ENCODE measurements at regions not wholly inside any gene's neighbourhood (a gene's known extent, or its start where the extent isn't known, plus 50 kb on each side); places are given as distances from the start of the nearest gene placed in this dataset.
"Not testable (repeated sequence)": the region's sequence is repeated elsewhere in the genome, so short reads cannot be mapped to it uniquely, and the experiment has no call there.

GRCh38 chr2:118752762-118753429 is 94.6 kb downstream of the EN1 start:
- ATAC-seq, result no peak
- Mint-ChIP-seq H3K4me1 (ENCODE audit: low read depth) (no peaks in the 10 kb centered on the region), H3K36me3 (ENCODE audit: insufficient read depth) (no peaks in the 10 kb centered on the region), H3K4me3 (no peak overlapping the region), H3K27me3 (ENCODE audit: low read depth) (peaks cover 13% of the 10 kb centered on the region), H3K9me3 (no peaks in the 10 kb centered on the region)
- DNase-seq, result no peak

DNA sequence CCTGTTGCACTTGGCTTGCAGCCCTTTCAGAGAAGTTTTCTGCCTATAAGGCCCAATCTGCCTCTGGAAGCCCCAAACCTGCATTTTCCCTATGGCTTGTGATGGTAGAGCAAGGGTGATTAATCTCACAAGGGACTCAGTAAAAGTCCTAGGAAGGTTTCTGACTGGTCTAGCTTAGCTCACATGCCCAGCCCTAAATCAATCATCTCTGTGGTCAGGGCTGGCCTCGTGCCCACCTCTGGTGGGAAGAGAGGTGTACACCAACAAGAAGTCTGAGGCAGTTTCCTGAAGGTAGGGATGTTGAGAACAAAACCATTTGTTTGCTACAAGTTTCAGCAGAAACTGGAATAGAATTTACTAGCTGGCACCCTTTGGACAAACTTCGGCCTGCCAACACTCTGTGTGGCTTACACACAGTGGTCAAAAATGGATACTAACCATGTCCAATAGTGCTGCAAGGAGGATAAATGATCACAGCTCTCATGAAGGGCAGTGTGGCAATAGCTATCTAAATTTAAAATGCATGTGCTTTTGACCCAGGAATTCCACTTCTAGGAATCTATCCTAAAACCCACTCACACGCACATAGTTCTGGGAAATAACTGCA is 96.4 kb downstream of the EN1 start:
- no peak for ATAC-seq
- Mint-ChIP-seq H3K36me3 (ENCODE audit: insufficient read depth) (no peaks in the 10 kb centered on the region), H3K4me3 (no peak overlapping the region), H3K27me3 (ENCODE audit: low read depth) (peaks cover 9% of the 10 kb centered on the region), H3K4me1 (ENCODE audit: low read depth) (no peaks in the 10 kb centered on the region), H3K9me3 (no peaks in the 10 kb centered on the region)
- no peak for DNase-seq

DNA sequence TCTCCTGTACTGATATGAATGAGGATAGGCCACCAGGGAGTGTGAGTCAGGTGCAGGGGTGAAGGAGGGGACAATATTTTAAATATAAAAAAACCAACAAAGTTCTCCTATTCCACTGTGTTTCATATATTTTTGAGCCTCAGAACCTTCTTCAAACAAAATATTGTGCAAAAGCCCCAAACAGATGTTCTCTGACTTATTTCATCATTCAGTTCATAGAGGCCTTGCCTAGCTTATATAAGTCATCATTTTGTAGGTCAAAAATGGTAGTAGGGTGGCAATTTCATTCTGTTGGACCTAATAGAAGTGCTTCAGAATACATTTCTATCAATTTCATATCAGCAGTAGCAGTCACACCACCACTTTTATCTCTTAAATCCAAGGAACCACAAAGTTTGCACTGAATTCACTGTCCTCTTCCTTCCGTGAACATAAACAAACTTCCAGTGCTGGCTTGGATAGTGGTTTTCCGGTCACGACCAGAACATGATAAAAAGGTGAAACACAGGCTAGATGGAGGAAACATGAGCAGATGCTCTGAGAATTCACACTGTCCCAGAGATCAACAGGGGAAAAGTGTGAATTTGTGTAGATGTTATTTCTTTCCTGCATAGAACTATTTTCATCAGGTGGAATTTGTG is 99.1 kb downstream of the EN1 start:
- no peak for DNase-seq
- Mint-ChIP-seq H3K36me3 (ENCODE audit: insufficient read depth) (no peaks in the 10 kb centered on the region), H3K4me1 (ENCODE audit: low read depth) (no peaks in the 10 kb centered on the region), H3K27me3 (ENCODE audit: low read depth) (peaks cover 7% of the 10 kb centered on the region), H3K9me3 (peaks cover 19% of the 10 kb centered on the region), H3K4me3 (no peak overlapping the region)
- no peak for ATAC-seq

GRCh38 chr2:118747637-118748036 is 99.8 kb downstream of the EN1 start:
- Mint-ChIP-seq H3K4me1 (ENCODE audit: low read depth) (no peaks in the 10 kb centered on the region), H3K4me3 (no peak overlapping the region), H3K36me3 (ENCODE audit: insufficient read depth) (no peaks in the 10 kb centered on the region), H3K27me3 (ENCODE audit: low read depth) (peaks cover 7% of the 10 kb centered on the region), H3K9me3 (peaks cover 19% of the 10 kb centered on the region)
- ATAC-seq (no peak), DNase-seq (no peak)

- H3K4me3 Mint-ChIP-seq, result no peak overlapping the region
- peaks cover 19% of the 10 kb centered on the region for H3K9me3 Mint-ChIP-seq
- DNase-seq, result no peak
- no peaks in the 10 kb centered on the region for H3K36me3 Mint-ChIP-seq (ENCODE audit: insufficient read depth)
- no peaks in the 10 kb centered on the region for H3K4me1 Mint-ChIP-seq (ENCODE audit: low read depth)
- ATAC-seq, result no peak
- peaks cover 8% of the 10 kb centered on the region for H3K27me3 Mint-ChIP-seq (ENCODE audit: low read depth)
Measured at GRCh38 chr2:118747066-118747465, 100.4 kb downstream of the EN1 start.

DNA sequence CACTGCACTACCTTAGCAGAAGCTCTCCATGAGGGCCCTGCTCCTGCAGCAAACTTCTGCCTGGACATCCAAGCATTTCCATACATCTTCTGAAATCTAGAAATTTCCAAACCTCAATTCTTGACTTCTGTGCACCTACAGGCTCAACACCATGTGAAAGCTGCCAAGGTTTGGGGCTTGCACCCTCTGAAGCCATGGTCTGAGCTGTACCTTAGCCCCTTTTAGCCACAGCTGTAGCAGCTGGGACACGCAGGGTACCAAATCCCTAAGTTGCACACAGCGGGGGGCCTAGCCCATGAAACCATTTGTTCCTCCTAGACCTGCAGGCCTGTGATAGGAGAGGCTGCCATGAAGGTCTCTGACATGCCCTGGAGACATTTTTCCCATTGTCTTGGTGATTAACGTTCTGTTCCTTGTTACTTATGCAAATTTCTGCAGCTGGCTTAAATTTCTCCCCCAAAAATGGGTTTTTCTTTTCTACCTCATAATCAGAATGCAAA is 102.7 kb downstream of the EN1 start:
- peaks cover 19% of the 10 kb centered on the region for H3K9me3 Mint-ChIP-seq
- H3K4me1 Mint-ChIP-seq (ENCODE audit: low read depth); H3K36me3 Mint-ChIP-seq (ENCODE audit: insufficient read depth); DNase-seq; ATAC-seq; H3K4me3 Mint-ChIP-seq: not testable (repeated sequence)
- peaks cover 14% of the 10 kb centered on the region for H3K27me3 Mint-ChIP-seq (ENCODE audit: low read depth)

GRCh38 chr2:118738524-118739308 is 108.7 kb downstream of the EN1 start:
- ATAC-seq (no peak), DNase-seq (no peak)
- no peaks in the 10 kb centered on the region for H3K4me1 Mint-ChIP-seq (ENCODE audit: low read depth)
- H3K9me3 Mint-ChIP-seq, result peaks cover 3% of the 10 kb centered on the region
- H3K4me3 Mint-ChIP-seq, result no peak overlapping the region
- H3K27me3 Mint-ChIP-seq (ENCODE audit: low read depth), result peaks cover 21% of the 10 kb centered on the region
- H3K36me3 Mint-ChIP-seq (ENCODE audit: insufficient read depth), result no peaks in the 10 kb centered on the region

GRCh38 chr2:118738106-118738505 is 109.3 kb downstream of the EN1 start:
- Mint-ChIP-seq H3K4me3 (no peak overlapping the region), H3K4me1 (ENCODE audit: low read depth) (no peaks in the 10 kb centered on the region), H3K9me3 (no peaks in the 10 kb centered on the region), H3K36me3 (ENCODE audit: insufficient read depth) (no peaks in the 10 kb centered on the region), H3K27me3 (ENCODE audit: low read depth) (peaks cover 21% of the 10 kb centered on the region)
- no peak for DNase-seq
- no peak for ATAC-seq

GRCh38 chr2:118737684-118738083 is 109.8 kb downstream of the EN1 start:
- no peak for ATAC-seq
- H3K27me3 Mint-ChIP-seq (ENCODE audit: low read depth), result peaks cover 21% of the 10 kb centered on the region
- no peak for DNase-seq
- H3K4me1 Mint-ChIP-seq (ENCODE audit: low read depth), result no peaks in the 10 kb centered on the region
- no peaks in the 10 kb centered on the region for H3K36me3 Mint-ChIP-seq (ENCODE audit: insufficient read depth)
- H3K9me3 Mint-ChIP-seq, result no peaks in the 10 kb centered on the region
- no peak overlapping the region for H3K4me3 Mint-ChIP-seq

- Mint-ChIP-seq H3K9me3 (no peaks in the 10 kb centered on the region), H3K4me3 (no peak overlapping the region), H3K27me3 (ENCODE audit: low read depth) (peaks cover 11% of the 10 kb centered on the region), H3K4me1 (ENCODE audit: low read depth) (no peaks in the 10 kb centered on the region), H3K36me3 (ENCODE audit: insufficient read depth) (no peaks in the 10 kb centered on the region)
- no peak for DNase-seq
- ATAC-seq, result no peak
Measured at GRCh38 chr2:118732432-118732831, 115.0 kb downstream of the EN1 start.

- DNase-seq (no peak), ATAC-seq (no peak)
- peaks cover 11% of the 10 kb centered on the region for H3K27me3 Mint-ChIP-seq (ENCODE audit: low read depth)
- H3K4me3 Mint-ChIP-seq, result no peak overlapping the region
- peaks cover 3% of the 10 kb centered on the region for H3K9me3 Mint-ChIP-seq
- no peaks in the 10 kb centered on the region for H3K4me1 Mint-ChIP-seq (ENCODE audit: low read depth)
- H3K36me3 Mint-ChIP-seq (ENCODE audit: insufficient read depth), result no peaks in the 10 kb centered on the region
Measured at GRCh38 chr2:118731413-118731812, 116.0 kb downstream of the EN1 start.

- DNase-seq, result no peak
- H3K36me3 Mint-ChIP-seq (ENCODE audit: insufficient read depth), result no peaks in the 10 kb centered on the region
- no peak overlapping the region for H3K4me3 Mint-ChIP-seq
- no peak for ATAC-seq
- peaks cover 11% of the 10 kb centered on the region for H3K27me3 Mint-ChIP-seq (ENCODE audit: low read depth)
- H3K9me3 Mint-ChIP-seq, result peaks cover 3% of the 10 kb centered on the region
- H3K4me1 Mint-ChIP-seq (ENCODE audit: low read depth), result no peaks in the 10 kb centered on the region
Measured at GRCh38 chr2:118730405-118730804, 117.0 kb downstream of the EN1 start.

DNA sequence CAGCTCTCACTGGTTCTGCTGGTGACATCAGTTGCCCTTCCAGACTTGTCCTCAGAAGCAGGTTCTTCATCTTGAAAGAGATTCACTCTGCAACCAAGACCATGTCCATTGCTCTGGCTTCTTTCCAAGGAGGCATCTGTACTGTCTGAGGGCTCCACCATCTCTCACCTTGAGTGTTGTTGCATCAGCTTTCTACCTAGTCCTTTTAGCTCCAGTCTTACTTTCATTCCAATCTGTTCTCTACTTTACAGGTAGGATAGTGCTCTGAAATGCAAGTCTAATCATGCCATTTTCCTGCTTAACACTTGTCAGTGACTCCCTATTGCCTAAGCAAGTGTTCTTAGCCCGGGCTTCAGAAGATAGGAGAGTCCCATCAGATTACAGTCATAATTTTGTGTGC is 117.7 kb downstream of the EN1 start:
- Mint-ChIP-seq H3K36me3 (ENCODE audit: insufficient read depth) (no peaks in the 10 kb centered on the region), H3K9me3 (peaks cover 3% of the 10 kb centered on the region), H3K4me3 (no peak overlapping the region), H3K4me1 (ENCODE audit: low read depth) (no peaks in the 10 kb centered on the region), H3K27me3 (ENCODE audit: low read depth) (peaks cover 11% of the 10 kb centered on the region)
- ATAC-seq, result no peak
- no peak for DNase-seq

DNA sequence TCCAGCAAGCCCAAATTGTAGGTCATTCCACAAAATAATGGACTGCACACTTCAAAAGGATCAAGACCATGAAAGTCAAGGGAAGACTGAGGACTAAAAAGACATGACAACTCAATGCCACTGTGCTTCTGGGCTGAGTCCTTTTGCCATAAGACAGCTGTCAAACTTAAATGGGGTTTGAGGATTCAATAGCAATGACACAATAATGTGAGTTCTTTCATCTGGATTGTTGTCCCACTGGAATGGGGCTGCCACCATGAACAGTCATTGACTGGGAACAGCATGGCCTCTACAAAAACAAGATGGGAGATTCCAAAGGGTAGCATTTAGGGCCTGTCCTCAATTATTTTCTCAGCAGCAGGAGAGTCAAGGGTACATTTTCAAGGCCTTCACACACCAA is 118.5 kb downstream of the EN1 start:
- H3K36me3 Mint-ChIP-seq (ENCODE audit: insufficient read depth), result no peaks in the 10 kb centered on the region
- no peak for ATAC-seq

More for the DNA sequence above, 118.5 kb downstream of the EN1 start:
- Mint-ChIP-seq H3K4me3 (no peak overlapping the region), H3K27me3 (ENCODE audit: low read depth) (peaks cover 11% of the 10 kb centered on the region), H3K9me3 (peaks cover 3% of the 10 kb centered on the region), H3K4me1 (ENCODE audit: low read depth) (no peaks in the 10 kb centered on the region)
- no peak for DNase-seq

All from activated T-cell treated with anti-CD3 and anti-CD28 coated beads, Interleukin-2, amount 50 U/mL, for 4 hours (primary cell).